EH (cell line): ENCODE measurements at regions not wholly inside any gene's neighbourhood (a gene's known extent, or its start where the extent isn't known, plus 50 kb on each side); places are given as distances from the start of the nearest gene placed in this dataset.
"Not testable (repeated sequence)": the region's sequence is repeated elsewhere in the genome, so short reads cannot be mapped to it uniquely, and the experiment has no call there.

Source experiments
- DNase-seq: peaks from one replicate; pipeline ENCODE4 v3.0.0-alpha.2; 2015; ENCODE audit warnings: low read depth

- DNase-seq, result no peak
These were observed 105.8 kb downstream of the SPP2 start for GRCh38 chr2:234156326-234156725.

DNA sequence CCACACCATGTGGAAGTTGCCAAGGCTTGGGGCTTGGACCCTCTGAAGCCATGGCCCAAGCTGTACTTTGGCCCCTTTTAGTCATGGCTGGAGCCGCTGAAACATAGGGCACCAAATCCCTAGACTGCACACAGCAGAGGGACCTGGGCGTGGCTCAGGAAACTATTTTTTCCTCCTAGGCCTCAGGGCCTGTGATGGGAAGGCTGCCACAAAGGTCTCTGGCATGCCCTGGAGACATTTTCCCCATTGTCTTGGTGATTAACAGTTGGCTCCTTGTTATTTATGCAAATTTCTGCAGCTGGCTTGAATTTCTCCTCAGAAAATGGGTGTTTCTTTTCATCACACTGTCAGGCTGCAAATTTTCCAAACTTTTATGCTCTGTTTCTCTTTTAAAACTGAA is 102.3 kb downstream of the SPP2 start:
- not testable (repeated sequence) for DNase-seq

- DNase-seq, result no peak
These were observed 96.9 kb downstream of the SPP2 start for GRCh38 chr2:234147335-234147861.

DNA sequence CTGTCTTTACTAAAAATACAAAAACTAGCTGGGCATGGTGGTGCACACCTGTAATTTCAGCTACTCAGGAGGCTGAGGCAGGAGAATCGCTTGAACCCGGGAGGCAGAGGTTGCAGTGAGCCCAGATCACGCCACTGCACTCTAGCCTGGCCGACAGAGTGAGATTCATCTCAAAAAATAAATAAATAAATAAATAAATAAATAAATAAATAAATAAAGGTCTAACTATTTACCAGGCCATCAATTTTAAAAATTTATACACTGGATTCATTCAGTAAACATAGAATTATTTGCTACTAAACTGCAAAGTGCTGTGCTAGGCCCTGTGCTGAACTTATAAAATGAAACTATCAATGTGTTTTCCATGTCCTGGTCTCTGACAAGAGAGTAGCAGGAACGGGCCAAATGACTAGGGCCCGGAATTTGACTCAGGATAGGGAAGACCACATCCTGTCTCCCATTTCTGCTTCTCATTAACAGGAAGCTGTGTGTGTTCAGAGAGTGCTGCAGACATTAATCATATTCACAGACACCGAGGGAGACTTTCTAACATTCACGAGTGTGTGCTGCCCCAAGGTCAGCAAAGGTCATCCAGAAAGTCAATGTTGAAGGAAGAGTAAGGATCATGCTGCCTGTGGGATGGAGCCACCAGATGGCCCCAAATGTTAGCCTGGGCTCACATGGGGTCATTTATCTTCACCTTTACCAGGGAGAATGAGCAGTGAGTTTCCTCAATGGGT is 95.8 kb downstream of the SPP2 start:
- peak; percentile 95 for DNase-seq

GRCh38 chr2:234145511-234145910 is 95.0 kb downstream of the SPP2 start:
- no peak for DNase-seq

GRCh38 chr2:234145057-234145456 is 94.6 kb downstream of the SPP2 start:
- no peak for DNase-seq

DNA sequence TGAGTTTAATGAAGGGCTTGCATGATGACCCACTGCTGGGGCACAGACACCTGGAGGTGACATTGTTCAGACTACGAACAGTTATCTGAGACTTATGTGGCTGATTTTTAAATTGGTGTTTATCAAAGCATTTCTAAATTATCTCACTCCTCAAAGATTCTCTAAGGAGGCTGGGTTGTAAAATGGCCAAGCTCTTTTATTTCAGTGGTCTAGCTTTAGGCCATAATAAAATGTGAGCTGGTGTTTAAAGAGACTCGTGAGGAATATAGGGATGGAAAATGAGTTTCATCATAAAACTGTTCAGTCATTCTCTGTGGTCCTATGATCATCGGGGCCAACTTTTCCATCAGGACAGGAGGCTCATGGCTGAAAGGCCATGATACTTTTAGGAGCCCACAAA is 93.4 kb downstream of the SPP2 start:
- DNase-seq, result no peak

GRCh38 chr2:234142530-234142929 is 92.0 kb downstream of the SPP2 start:
- DNase-seq, result peak; percentile 45

DNA sequence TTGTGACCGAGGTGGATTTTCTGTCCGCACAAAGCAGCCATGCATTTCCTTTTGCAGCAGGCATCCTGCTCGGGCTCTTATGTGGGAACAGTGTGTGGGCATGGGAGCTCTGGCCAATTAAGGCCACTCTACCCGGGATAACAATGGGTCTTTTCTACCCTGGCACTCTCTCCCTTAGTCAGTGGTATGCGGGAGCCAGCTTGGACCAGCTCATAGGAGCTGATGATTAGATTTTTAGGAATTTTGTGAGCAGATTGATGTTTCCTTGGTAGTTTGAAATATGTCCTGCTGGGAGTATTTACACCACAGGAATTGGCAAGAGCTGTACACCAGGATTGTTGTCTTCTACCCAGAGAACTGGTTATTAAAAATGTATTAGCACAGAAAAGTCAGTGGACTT is 89.3 kb downstream of the SPP2 start:
- DNase-seq, result peak; percentile 26

DNA sequence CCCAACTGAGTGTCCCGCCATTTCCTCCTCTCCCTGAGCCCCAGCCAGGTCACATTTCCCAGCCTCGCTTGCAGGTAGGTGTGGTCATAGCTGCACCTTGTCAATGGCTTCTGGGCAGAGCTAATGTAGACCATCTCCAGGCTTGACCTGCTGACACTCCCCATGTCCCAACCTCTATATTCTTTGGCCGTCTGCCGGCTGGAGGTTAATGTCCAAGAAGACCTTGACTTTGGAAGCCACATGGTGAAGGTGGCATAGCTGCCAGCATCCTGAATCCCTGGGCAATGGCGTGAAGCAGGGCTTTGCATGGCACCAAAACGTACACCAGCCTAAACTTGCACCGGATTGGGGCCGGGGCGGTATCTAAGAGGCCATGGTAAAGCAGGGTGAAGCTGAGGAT is 88.3 kb downstream of the SPP2 start:
- DNase-seq, result no peak

DNA sequence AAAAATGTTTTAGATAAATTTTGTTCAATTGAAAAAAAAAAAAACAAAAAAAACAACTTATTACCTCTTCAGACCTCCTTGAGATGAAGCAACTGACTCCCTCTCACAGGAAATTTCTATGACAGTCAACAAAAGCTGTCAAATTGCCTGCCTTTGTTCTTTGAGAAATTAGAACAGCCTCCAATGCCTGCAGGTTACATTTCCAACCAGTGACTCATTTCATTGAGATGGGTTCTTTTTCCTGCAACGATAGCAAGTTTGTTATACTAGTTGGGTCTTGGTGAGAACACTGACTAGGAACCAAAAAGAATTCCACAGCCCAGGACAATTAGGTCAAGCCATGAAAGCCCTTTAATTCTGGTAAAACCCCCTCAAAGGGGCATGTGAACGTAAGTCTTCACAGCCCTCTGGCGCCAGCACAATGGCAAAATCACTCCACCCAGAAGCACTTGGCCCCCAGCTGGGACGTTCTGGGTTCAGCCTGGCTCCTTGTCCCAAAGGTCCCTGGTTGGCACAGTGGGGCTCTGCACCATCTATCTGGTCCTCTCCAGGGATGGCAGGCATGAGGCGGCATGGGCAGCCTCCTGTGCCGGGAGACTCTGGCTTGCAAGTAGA is 87.0 kb downstream of the SPP2 start:
- peak; percentile 54 for DNase-seq

- no peak for DNase-seq
These were observed 86.0 kb downstream of the SPP2 start for GRCh38 chr2:234136461-234136860.

DNA sequence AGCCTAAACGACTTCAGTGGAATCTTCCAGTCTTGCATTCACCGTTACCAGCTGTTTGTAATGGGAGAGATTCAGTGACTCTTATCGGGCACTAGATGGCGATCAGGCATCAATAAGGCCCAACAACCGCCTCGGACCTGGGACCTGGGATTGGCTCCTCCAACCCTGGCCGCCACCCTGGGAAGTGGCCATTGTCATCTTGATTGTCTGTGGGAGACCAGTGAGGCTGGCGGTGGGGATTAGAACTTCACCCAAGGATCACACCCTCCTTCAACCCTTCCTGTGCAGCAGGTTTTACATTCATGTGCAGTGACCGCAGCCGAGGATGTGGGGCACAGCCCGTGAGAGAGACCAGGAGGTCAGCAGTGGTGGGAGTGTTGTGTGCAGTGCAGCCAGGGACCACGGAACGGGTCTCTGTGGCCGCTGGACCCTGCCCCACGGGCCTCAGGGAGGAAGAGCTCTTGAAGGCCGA is 85.3 kb downstream of the SPP2 start:
- DNase-seq, result peak; percentile 83

DNA sequence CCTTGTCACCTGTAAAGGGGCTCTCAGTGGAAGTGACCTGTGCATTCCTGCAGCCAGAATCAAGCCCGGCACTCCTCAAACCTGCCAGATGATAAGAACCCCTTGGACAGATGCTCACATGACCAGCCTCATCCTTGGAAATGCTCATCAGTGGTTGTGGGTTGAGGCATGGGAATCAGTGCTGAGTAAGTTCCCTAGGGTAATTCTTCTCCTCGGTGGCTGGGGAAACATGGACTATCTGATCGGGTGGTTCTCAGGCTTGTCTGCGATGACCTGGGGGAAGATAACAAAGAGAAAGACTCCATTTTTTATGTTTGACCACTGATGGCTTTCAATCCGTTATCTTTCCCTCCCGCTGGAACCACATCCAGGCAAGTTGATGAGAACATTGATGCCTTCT is 84.0 kb downstream of the SPP2 start:
- DNase-seq, result no peak

GRCh38 chr2:234133004-234133403 is 82.5 kb downstream of the SPP2 start:
- peak; percentile 82 for DNase-seq

DNA sequence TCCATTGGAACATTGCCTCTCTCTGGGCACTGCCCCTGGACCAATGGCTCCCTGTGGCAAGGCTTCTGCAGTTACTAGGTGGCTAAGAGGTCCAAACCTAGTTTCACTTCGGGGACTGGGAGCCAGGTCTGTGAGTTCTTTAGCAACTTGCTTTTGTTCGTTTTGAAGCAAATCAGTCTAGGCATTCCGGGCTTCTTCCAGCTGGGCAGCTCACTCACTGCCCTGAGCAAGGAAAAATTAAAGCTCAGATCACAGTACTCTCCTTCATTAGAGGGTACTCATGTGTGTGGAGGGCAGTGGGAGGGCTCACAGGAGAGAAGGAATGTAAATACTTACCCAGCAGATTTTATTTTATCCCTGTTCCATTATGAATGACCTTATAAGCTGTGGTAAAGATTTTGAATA is 80.3 kb downstream of the SPP2 start:
- no peak for DNase-seq

GRCh38 chr2:234128606-234129005 is 78.1 kb downstream of the SPP2 start:
- DNase-seq, result no peak
